ENCODE measurements at regions not wholly inside any gene's neighbourhood (a gene's known extent, or its start where the extent isn't known, plus 50 kb on each side); places are given as distances from the start of the nearest gene placed in this dataset.

GRCh38 chr1:60577029-60577428, 503.5 kb upstream of the C1orf87 start:
- TF ChIP-seq POLR2A (IDR thresholded peaks at IDR 0.05; ENCODE audit: low read depth, low read length): no peak
- FAIRE-seq (no peak), DNase-seq (ENCODE audit: insufficient read length, low spot score) (no peak)

DNA sequence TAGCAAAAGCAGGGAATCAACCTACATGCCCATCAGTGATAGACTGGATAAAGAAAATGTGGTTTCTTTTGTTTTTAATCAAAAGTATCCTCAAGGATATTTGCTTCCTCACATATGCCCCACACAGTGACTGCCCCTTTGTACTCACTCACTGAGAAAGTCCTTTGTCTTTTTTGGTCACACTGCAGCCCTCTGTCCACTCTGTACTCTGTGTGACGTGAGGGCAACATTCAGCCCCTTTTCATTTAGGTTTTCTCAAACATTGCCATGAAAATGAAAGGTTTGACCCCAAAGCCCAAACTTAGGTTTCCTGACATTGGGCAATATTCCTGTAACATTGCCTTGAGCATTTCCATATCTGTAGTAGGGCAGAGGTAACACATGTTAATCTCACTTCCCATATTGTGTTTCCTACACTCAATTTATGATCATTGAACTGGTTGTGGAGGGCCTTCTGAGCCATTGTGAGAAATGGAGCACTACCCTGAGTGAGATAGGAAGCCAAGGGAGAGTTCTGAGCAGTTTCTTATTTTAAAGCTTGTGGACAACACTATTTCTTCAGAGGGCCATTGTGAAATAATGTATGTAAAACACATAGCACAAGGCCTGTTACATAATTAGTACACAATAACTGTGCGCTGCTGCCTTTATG, 501.9 kb upstream of the C1orf87 start:
- no peak for DNase-seq (ENCODE audit: insufficient read length, low spot score)
- no peak for TF ChIP-seq POLR2A (IDR thresholded peaks at IDR 0.05; ENCODE audit: low read depth, low read length)
- FAIRE-seq: no peak

- FAIRE-seq (peak; percentile 36), DNase-seq (ENCODE audit: insufficient read length, low spot score) (no peak)
- TF ChIP-seq POLR2A (IDR thresholded peaks at IDR 0.05; ENCODE audit: low read depth, low read length): no peak
These were observed 500.3 kb upstream of the C1orf87 start for GRCh38 chr1:60573726-60574409.

GRCh38 chr1:60573121-60573520, 499.6 kb upstream of the C1orf87 start:
- DNase-seq (ENCODE audit: insufficient read length, low spot score) (no peak), FAIRE-seq (no peak)
- no peak for TF ChIP-seq POLR2A (IDR thresholded peaks at IDR 0.05; ENCODE audit: low read depth, low read length)

GRCh38 chr1:60572378-60572777, 498.8 kb upstream of the C1orf87 start:
- DNase-seq (ENCODE audit: insufficient read length, low spot score): no peak
- TF ChIP-seq POLR2A (IDR thresholded peaks at IDR 0.05; ENCODE audit: low read depth, low read length): no peak
- FAIRE-seq: no peak

DNA sequence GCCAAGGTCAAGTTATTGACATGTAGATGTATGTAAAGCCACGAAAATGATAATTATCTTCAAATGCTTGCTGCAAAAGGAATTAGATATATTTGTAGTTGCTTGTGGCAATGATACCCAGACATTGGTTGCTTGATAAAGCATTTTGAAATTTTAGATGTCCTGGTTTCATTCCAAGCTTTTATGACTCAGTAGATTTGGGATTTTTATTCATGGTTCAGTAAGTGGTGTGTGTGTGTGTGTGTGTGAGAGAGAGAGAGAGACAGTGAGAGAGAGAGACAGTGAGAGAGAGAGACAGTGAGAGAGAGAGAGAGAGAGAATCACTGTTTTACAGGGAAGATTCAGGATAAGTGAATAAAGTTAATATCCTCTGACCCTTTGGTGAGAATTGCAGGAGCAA, 498.2 kb upstream of the C1orf87 start:
- DNase-seq (ENCODE audit: insufficient read length, low spot score) (no peak), FAIRE-seq (no peak)
- TF ChIP-seq POLR2A (IDR thresholded peaks at IDR 0.05; ENCODE audit: low read depth, low read length): no peak

DNA sequence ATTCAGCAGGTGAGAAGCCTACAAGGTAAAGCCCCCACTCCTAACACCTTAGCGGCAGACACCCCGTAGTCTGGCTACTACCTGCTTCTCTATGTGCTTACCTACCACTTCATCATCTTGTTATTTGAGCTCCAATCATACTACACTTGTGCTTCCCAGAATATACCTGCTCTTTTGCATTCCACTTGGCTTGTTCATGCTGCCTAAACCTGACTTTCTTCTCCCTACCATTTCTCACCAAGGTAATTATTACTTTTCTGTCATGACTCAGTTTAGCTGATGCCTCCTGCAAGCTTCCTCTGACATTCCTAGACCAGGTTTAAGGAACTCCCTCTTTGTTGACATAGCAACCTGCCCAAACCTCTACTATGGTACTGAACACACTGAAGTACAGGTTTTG, 495.6 kb upstream of the C1orf87 start:
- FAIRE-seq (no peak), DNase-seq (ENCODE audit: insufficient read length, low spot score) (no peak)
- no peak for TF ChIP-seq POLR2A (IDR thresholded peaks at IDR 0.05; ENCODE audit: low read depth, low read length)

- no peak for TF ChIP-seq POLR2A (IDR thresholded peaks at IDR 0.05; ENCODE audit: low read depth, low read length)
- FAIRE-seq (no peak), DNase-seq (ENCODE audit: insufficient read length, low spot score) (no peak)
These were observed 493.7 kb upstream of the C1orf87 start for GRCh38 chr1:60567256-60567655.

DNA sequence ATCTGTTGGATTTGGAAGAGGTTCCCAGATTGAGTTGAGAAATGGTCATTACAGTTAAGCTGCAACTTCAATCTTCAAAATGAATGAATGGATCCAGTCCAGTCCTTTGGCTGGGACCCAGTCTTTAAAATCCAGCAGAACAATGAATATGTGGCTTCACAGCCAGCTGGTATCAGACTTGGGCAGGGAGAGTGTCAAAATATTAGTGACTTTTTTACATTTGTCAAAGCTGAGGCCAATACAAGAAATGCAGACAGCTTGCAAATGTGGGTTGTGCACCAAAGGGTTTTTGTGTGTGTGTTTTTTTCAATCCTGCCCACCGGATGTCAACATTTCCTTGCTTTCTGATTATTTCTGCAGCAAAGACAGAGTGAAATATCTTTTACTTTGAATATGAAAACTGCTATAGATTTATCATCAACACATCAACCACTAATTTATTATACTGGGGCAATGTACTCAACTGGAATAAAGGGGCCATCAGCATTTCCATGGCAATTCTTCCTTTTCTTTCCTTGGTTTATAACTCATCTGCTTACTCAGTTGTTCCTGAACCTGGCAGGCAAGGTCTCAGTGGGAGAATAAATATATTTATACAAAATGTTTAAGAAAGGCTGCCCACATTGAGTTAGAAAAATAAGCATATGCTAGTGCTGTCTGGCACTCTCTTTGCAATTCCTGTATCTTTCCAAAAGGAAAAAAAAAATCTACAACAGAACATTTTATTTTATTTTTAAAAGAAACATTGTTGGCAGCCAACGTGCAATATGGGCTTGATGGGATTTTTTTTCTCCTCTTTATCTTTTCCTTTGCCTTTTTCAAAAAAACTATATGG, 491.6 kb upstream of the C1orf87 start:
- no peak for FAIRE-seq
- DNase-seq (ENCODE audit: insufficient read length, low spot score): no peak
- TF ChIP-seq POLR2A (IDR thresholded peaks at IDR 0.05; ENCODE audit: low read depth, low read length): no peak

GRCh38 chr1:60563777-60564535, 490.4 kb upstream of the C1orf87 start:
- no peak for TF ChIP-seq POLR2A (IDR thresholded peaks at IDR 0.05; ENCODE audit: low read depth, low read length)
- FAIRE-seq (no peak), DNase-seq (ENCODE audit: insufficient read length, low spot score) (no peak)

- no peak for DNase-seq (ENCODE audit: insufficient read length, low spot score)
- no peak for FAIRE-seq
- no peak for TF ChIP-seq POLR2A (IDR thresholded peaks at IDR 0.05; ENCODE audit: low read depth, low read length)
These were observed 489.2 kb upstream of the C1orf87 start for GRCh38 chr1:60562740-60563139.

DNA sequence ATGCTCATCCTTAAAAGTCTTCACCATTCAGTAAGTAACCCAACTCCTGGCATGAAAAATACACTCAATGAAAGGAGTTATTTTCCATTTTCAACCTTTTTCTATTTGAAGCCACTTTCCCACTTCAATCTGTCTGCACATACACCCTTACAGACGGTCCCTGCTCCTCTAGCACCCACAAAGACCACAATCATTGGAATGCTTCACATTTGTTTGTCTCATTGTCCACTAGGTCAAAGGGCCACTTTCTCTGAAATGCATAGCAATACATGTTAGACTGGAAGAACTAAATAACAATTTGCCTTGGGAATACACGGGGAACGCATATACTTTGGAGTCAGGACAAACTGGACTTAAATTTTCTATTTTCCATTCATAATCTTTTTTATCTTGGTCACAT, 487.1 kb upstream of the C1orf87 start:
- TF ChIP-seq POLR2A (IDR thresholded peaks at IDR 0.05; ENCODE audit: low read depth, low read length): no peak
- DNase-seq (ENCODE audit: insufficient read length, low spot score): no peak
- no peak for FAIRE-seq

GRCh38 chr1:60558236-60558635, 484.7 kb upstream of the C1orf87 start:
- TF ChIP-seq POLR2A (IDR thresholded peaks at IDR 0.05; ENCODE audit: low read depth, low read length): no peak
- no peak for FAIRE-seq

GRCh38 chr1:60553730-60554129, 480.2 kb upstream of the C1orf87 start:
- DNase-seq (ENCODE audit: insufficient read length, low spot score): no peak
- no peak for FAIRE-seq
- TF ChIP-seq POLR2A (IDR thresholded peaks at IDR 0.05; ENCODE audit: low read depth, low read length): no peak

More at GRCh38 chr1:60558236-60558635, 484.7 kb upstream of the C1orf87 start:
- DNase-seq (ENCODE audit: insufficient read length, low spot score): no peak
